DMS53 treated with DMSO at 0.1 percent for 48 hours (cell line): ENCODE measurements at regions not wholly inside any gene's neighbourhood (a gene's known extent, or its start where the extent isn't known, plus 50 kb on each side); places are given as distances from the start of the nearest gene placed in this dataset.
A peak's percentile ranks its signal among the peaks of the same experiment; 100 is the strongest.

Experiments used
- DNase-seq: peaks from one replicate; lab custom pipeline; 2025; ENCODE audit not compliant: unreplicated experiment; lab: John Stamatoyannopoulos, UW

DNA sequence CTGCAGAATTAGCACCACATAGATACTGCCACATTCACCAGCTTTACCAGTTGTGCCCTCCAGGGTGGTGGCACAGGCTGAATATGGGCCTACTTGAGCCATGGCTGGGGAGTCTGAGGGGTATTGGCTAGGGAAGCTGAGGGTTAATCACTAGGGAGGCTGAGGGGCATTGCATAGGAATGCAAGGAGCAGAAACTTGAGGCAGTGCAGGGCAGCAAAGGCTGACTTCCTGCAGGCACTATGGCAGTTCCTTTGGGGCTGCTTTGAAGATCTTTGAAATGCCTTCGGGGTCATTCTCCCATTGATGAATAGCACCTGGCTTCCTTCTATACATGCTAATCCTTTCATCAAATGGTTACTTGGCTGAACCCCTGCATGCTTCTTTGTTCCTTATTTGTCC, 171.5 kb downstream of the RCN1 start:
- DNase-seq, result no peak

- no peak for DNase-seq
Measured at GRCh38 chr11:32265911-32266310, 169.4 kb downstream of the WT1 start.

DNA sequence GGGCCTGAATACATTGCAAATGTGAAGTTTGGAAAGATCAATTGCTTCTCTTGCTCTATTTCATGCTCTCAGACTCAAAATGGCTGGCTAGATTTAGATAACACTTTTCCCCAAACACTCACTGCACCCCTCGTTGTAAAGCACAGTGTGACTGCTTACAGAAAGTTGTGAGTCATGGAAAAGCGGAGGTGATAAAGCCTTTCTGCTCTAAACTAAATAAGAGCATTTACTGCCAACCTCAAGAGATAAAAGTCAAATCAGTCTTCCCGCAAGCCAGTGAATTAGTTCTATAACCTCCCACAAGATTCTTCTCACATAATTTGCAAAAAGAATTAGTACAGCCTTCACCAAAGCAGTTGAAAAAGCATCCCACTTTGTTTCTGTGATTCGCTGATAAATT, 168.7 kb downstream of the WT1 start:
- no peak for DNase-seq

DNA sequence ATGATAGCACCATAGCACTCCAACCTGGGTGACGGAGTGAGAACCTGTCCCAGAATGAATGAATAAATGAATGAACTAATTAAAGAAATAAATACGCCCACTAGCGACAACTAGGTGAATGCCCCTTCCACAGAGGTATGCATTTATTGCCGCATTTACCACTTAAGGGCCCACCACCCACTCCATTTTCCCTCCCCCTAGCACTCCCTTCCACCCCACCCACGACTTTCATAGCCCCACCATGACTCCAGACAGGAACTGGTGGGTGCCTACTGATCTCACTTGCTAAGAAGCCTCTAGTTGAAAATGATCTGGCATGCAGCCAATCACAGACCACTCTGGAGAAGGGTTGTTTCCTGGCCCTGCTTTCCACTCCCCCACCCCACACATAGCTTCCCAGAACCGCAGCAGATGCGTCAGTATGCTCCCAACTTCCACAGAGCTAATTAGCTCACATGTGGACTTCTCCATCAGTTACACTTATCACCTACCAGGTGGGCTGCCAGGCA, 167.6 kb downstream of the WT1 start:
- DNase-seq, result no peak

- DNase-seq, result no peak
Measured at GRCh38 chr11:32273931-32274330, 161.4 kb downstream of the WT1 start.

- DNase-seq, result no peak
Measured at GRCh38 chr11:32279672-32280071, 155.7 kb downstream of the WT1 start.

DNA sequence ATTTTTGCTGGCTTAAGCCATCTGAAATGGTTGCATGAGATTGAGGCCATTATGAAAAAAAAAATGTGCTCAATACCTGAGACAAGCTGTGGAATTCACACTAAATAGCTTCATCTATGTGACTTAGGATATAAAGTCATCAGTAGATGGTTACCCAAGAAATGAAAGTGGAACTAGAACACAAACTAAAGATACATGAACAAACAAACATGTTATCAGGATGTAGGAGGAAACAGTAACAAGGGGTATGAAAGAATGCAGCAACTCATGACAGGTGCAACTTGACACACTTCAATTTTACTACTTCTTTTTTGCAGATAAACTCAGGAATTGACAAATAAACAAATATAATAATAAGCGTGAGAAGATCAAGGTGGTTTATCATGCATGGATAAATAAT, 155.0 kb downstream of the WT1 start:
- DNase-seq, result no peak

- no peak for DNase-seq
Measured at GRCh38 chr11:32288276-32288675, 147.1 kb downstream of the WT1 start.

DNA sequence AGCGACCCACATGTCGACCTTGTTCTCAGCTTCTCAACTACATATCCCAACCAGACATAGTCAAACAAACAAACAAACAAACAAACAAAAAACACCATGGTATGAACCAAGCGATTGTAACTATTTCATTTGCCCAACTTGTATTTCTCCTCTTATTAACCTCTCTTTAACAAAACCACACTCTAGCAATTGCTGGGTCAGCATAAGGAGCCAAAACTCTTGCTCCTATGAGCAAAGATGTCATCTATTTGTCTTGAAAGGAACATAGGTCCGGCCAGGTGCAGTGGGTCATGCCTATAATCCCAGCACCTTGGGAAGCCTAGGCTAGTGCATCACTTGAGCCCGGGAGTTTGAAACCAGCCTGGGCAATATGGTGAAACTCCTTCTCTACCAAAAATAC, 145.6 kb downstream of the WT1 start:
- no peak for DNase-seq

DNA sequence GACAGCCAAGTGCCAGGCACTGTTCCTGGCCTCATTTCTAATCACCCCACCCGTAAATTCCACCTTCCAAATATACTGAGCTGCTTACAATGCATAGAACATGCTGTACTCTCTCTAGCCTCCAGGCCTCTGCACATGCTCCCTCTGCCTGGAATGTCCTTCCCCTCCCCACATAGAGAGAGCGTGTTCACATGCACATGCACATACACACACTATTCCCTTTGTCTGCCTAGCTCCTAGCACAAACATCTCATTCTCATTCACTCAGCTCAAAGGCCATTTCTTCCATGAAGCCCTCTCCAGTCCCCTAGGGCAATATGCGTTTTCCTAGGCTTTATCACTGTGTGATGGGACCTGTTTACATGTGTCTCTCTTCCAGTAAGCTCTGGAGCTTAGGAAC, 144.6 kb downstream of the WT1 start:
- no peak for DNase-seq

DNA sequence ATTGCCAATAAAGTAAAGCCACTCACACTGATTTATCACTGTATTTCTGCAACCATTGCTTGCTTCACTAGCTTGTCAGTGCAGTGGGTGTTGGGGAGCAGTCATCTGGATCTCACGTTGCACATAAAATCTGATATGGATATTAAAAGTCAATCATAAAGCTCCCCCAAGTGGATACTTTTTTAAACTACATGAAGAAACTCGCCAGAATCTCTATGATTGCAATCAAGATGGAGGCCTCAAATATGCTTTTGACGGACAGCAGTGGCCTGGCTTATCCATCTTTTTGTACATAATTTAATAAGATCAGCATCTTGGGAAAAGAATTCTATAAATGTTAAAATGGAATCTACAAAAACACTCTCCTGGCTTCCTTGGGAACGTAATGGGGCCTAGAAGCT, 137.7 kb downstream of the WT1 start:
- peak; percentile 0 for DNase-seq

- DNase-seq, result no peak
Measured at GRCh38 chr11:32302826-32303225, 132.5 kb downstream of the WT1 start.

- DNase-seq, result no peak
Measured at GRCh38 chr11:32304521-32304920, 130.8 kb downstream of the WT1 start.

DNA sequence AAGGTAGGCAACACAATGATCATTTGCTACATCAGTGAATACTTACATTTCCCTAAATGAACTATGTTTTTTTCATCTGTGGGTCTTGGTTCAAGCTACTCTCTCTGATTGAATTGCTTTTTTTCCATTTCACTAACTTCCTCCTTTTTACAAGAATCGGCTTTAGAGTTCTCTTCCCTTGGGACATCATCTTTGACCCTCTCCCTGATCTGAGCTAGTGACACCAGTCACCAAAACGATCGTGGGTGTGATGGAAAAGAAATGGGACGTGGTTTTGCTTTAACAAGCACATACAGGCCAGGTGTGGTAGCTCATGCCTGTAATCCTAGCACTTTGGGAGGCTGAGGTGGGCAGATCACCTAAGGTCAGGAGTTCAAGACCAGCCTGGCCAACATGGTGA, 129.9 kb downstream of the WT1 start:
- DNase-seq, result no peak

- DNase-seq, result no peak
Measured at GRCh38 chr11:32307471-32307870, 127.9 kb downstream of the WT1 start.

DNA sequence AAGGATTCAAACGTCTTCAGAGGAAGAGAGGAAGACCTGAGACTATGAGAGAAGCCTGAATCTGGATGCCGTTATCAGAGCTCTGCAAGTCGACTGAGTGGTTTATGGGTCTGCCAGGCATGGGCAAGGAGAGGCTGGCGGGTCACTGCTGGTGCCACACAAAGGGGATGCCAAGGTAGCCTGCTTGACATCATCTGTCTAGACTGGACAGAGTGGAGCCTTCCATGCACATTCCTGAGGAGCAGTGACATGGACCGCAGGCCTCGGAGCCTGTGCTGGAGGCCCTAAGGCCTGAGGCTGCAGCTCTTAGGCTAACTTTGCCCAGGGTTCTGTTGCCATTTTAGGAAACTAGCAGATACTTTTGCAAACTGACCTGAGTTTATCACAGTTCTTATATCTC, 127.4 kb downstream of the WT1 start:
- DNase-seq, result no peak

- DNase-seq, result no peak
Measured at GRCh38 chr11:32309530-32310213, 125.7 kb downstream of the WT1 start.

DNA sequence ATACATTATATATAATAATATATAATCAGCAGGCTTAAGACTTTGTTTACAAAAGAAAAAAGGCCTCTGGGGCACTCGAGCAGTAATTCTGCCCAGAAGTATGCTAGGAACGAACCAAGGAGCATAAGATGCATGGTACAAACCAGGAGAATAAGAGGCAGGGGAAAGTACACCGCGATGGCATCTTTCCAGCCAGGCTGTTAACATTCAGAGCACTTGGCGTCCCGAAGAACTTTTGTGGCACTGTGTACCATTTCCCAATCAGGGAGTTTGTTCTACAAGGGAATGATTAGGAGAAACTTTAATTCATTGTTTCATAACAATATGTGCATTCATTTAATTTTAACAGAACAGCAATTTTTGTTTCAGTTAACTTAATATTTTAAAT, 125.1 kb downstream of the WT1 start:
- no peak for DNase-seq

GRCh38 chr11:32311346-32312065, 123.8 kb downstream of the WT1 start:
- no peak for DNase-seq

DNA sequence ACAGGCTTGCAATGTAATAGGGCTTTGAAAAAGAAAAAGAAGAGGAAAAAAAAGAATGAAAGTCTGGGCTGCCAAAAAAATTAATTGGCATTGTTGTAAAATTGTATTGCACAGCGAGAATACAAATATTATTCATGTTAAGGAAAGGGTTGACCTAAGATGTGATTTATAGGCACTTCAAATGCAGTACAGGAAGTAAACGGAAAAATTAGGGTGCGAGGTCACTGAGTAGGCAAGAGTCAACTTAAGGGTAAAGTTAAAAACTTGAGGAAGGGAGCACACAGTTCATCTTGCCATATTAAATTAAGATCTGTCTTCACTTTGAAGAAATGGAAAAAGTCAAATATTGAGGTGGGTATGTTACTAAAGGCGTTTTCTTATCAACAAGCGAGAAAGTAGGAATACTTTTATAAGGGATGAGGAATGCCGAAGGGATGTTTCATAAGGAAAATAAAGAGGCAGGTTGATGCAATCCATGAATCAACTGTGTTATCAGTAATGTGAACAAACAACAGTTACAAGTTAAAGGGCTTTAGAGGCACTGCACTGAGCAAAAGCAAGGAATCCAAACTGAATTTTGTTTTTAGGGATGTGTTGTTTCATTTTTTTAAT, 123.0 kb downstream of the WT1 start:
- no peak for DNase-seq

- DNase-seq, result peak; percentile 18
Measured at GRCh38 chr11:32312865-32313403, 122.4 kb downstream of the WT1 start.

DNA sequence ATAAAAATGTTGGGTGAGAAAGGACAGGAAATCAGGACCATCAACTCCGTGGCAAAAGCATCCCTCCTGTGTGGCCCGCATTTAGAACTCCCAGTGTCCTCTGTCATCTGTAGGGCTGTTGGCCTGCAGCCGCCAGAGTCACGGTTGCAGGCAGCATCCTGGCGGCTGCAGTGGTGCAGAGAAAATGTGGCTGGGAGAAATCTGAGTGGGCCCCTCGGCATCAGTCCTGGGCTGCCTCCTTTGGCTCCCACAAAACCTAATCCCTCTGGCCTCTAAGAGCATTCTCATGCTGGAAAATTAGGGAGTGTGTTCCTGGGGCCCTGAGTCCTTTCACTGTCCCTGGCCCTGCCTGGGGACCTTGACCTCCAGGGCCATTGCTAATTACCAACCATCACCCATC, 121.9 kb downstream of the WT1 start:
- no peak for DNase-seq
